WTC11 (cell line): ENCODE measurements at regions not wholly inside any gene's neighbourhood (a gene's known extent, or its start where the extent isn't known, plus 50 kb on each side); places are given as distances from the start of the nearest gene placed in this dataset.

ENCODE experiments used
- ATAC-seq: fragments of 200-7000 bp; cut with Tn5 transposase; 2 replicates; pipeline ENCODE4 v1.10.0; 2021; ENCODE audit warnings: mild to moderate bottlenecking, moderate library complexity
- CTCF ChIA-PET: fragments of 300-600 bp; sonication (Branson Sonifier 250); formaldehyde crosslinking; loops from one replicate; lab custom pipeline; 2021; ENCODE audit warnings: antibody characterized with exemption; lab: Charles Lee
- POLR2A ChIA-PET: fragments of 350-600 bp; sonication (Branson Sonifier 250); formaldehyde crosslinking; loops from one replicate; lab custom pipeline; 2021; ENCODE audit warnings: antibody characterized with exemption; lab: Charles Lee
- DNase-seq: peaks from one replicate; pipeline ENCODE4 v3.0.0; 2021; ENCODE audit warnings: low spot score
- H3K27ac Mint-ChIP-seq: 2 replicates; pipeline ENCODE4 v1.8.0; 2021; ENCODE audit warnings: mixed read lengths
- H3K27me3 Mint-ChIP-seq: 2 replicates; pipeline ENCODE4 v1.8.0; 2021; ENCODE audit warnings: low read depth, mild to moderate bottlenecking, moderate library complexity, mixed read lengths
- H3K36me3 Mint-ChIP-seq: 2 replicates; pipeline ENCODE4 v1.8.0; 2021; ENCODE audit warnings: mixed read lengths
- H3K4me1 Mint-ChIP-seq: 2 replicates; pipeline ENCODE4 v1.8.0; 2022; ENCODE audit warnings: mixed read lengths
- H3K4me3 Mint-ChIP-seq: 2 replicates; pipeline ENCODE4 v1.8.0; 2021; ENCODE audit warnings: mild to moderate bottlenecking, moderate library complexity, mixed read lengths
- H3K9me3 Mint-ChIP-seq: 2 replicates; pipeline ENCODE4 v1.8.0; 2021; ENCODE audit warnings: mixed read lengths
- ATF2 ChIP-seq: sonication (generic); formaldehyde crosslinking; IDR thresholded peaks from 2 replicates; pipeline ENCODE4 v1.8.1; 2022; ENCODE audit warnings: low read depth, missing genetic modification reagents, borderline replicate concordance
- CREB1 ChIP-seq: sonication (generic); formaldehyde crosslinking; IDR thresholded peaks from 2 replicates; pipeline ENCODE4 v1.8.0; 2023; ENCODE audit warnings: mild to moderate bottlenecking, missing genetic modification reagents
- E2F1 ChIP-seq: sonication (generic); formaldehyde crosslinking; IDR thresholded peaks from 2 replicates; pipeline ENCODE4 v1.8.0; 2022; ENCODE audit warnings: mild to moderate bottlenecking, missing genetic modification reagents
- HMGA2 ChIP-seq: fragments of 250-450 bp; sonication (Bioruptor Pico); IDR thresholded peaks from 2 replicates; pipeline ENCODE4 v1.4.0; 2021; ENCODE audit warnings: mild to moderate bottlenecking, moderate library complexity
- JUN ChIP-seq: sonication (generic); formaldehyde crosslinking; IDR thresholded peaks from 2 replicates; pipeline ENCODE4 v1.8.0; 2023; ENCODE audit warnings: mild to moderate bottlenecking, missing genetic modification reagents
- KAT7 ChIP-seq: sonication (generic); formaldehyde crosslinking; IDR thresholded peaks from 2 replicates; pipeline ENCODE4 v1.8.1; 2023; ENCODE audit warnings: missing genetic modification reagents, mild to moderate bottlenecking, borderline replicate concordance
- MYBL2 ChIP-seq: sonication (generic); formaldehyde crosslinking; IDR thresholded peaks from 2 replicates; pipeline ENCODE4 v1.8.1; 2023; ENCODE audit warnings: mild to moderate bottlenecking, moderate library complexity, missing genetic modification reagents
- NFATC4 ChIP-seq: fragments of 250-450 bp; sonication (Bioruptor Pico); IDR thresholded peaks from 2 replicates; pipeline ENCODE4 v1.9.0; 2021; ENCODE audit warnings: mild to moderate bottlenecking
- SOX15 ChIP-seq: fragments of 250-450 bp; sonication (Bioruptor Pico); IDR thresholded peaks from 2 replicates; pipeline ENCODE4 v1.9.0; 2021; ENCODE audit warnings: mild to moderate bottlenecking
- STAT6 ChIP-seq: sonication (generic); formaldehyde crosslinking; conservative IDR thresholded peaks from 2 replicates; pipeline ENCODE4 v1.8.1; 2023; ENCODE audit warnings: mild to moderate bottlenecking, low read depth, missing genetic modification reagents, moderate library complexity
- TEAD1 ChIP-seq: sonication (generic); formaldehyde crosslinking; IDR thresholded peaks from 2 replicates; pipeline ENCODE4 v1.8.0; 2022; ENCODE audit warnings: mild to moderate bottlenecking, missing genetic modification reagents
- USF2 ChIP-seq: sonication (generic); formaldehyde crosslinking; IDR thresholded peaks from 2 replicates; pipeline ENCODE4 v1.8.1; 2023; ENCODE audit warnings: mild to moderate bottlenecking, missing genetic modification reagents, moderate library complexity
- ZMAT4 ChIP-seq: fragments of 250-450 bp; sonication (Bioruptor Pico); IDR thresholded peaks from 2 replicates; pipeline ENCODE4 v1.9.0; 2021; ENCODE audit warnings: mild to moderate bottlenecking
- ZNF121 ChIP-seq: sonication (generic); formaldehyde crosslinking; IDR thresholded peaks from 2 replicates; pipeline ENCODE4 v1.8.0; 2023; ENCODE audit warnings: missing genetic modification reagents
- ZNF232 ChIP-seq: sonication (generic); formaldehyde crosslinking; IDR thresholded peaks from 2 replicates; pipeline ENCODE4 v1.8.0; 2022; ENCODE audit warnings: mild to moderate bottlenecking, missing genetic modification reagents
- ZNF281 ChIP-seq: sonication (generic); formaldehyde crosslinking; IDR thresholded peaks from 2 replicates; pipeline ENCODE4 v1.8.0; 2023; ENCODE audit warnings: mild to moderate bottlenecking, missing genetic modification reagents
- ZNF425 ChIP-seq: fragments of 250-450 bp; sonication (Bioruptor Pico); conservative IDR thresholded peaks from 2 replicates; pipeline ENCODE4 v1.9.0; 2021; ENCODE audit warnings: mild to moderate bottlenecking
- ZNF532 ChIP-seq: fragments of 250-450 bp; sonication (Bioruptor Pico); IDR thresholded peaks from 2 replicates; pipeline ENCODE4 v1.9.0; 2021; ENCODE audit warnings: mild to moderate bottlenecking, borderline replicate concordance

- no peak for TF ChIP-seq ZNF281
- no peak for TF ChIP-seq USF2
- TF ChIP-seq CREB1, result no peak
- no peak for TF ChIP-seq ZNF425 (CRISPR knock-in tag)
- no peak for TF ChIP-seq STAT6 (CRISPR knock-in tag)
Measured at GRCh38 chr2:5546181-5546580, 146.0 kb upstream of the SOX11 start (continued).

GRCh38 chr2:5548991-5549715 lies 143.0 kb upstream of the SOX11 start:
- TF ChIP-seq HMGA2 (CRISPR knock-in tag), result no peak
- TF ChIP-seq JUN (CRISPR knock-in tag), result no peak
- no peak for TF ChIP-seq SOX15 (CRISPR knock-in tag)
- no peak for TF ChIP-seq ZMAT4 (CRISPR knock-in tag)
- no peak for TF ChIP-seq ATF2 (CRISPR knock-in tag)
- TF ChIP-seq ZNF532 (CRISPR knock-in tag), result no peak
- TF ChIP-seq ZNF121 (CRISPR knock-in tag), result no peak
- no peak for TF ChIP-seq NFATC4
- no peak for TF ChIP-seq TEAD1 (CRISPR knock-in tag)
- TF ChIP-seq MYBL2 (CRISPR knock-in tag), result no peak
- no peak for TF ChIP-seq KAT7 (CRISPR knock-in tag)
- TF ChIP-seq ZNF232, result no peak
- no peak for TF ChIP-seq E2F1 (CRISPR knock-in tag)
- TF ChIP-seq, all 79 proteins: peak for 0
- H3K4me3 Mint-ChIP-seq, result no peak overlapping the region
- H3K4me1 Mint-ChIP-seq, result no peaks in the 10 kb centered on the region
- H3K36me3 Mint-ChIP-seq, result peaks cover 77% of the 10 kb centered on the region
- DNase-seq (no peak), ATAC-seq (no peak)
- no peak overlapping the region for H3K27ac Mint-ChIP-seq
- H3K9me3 Mint-ChIP-seq, result peaks cover 83% of the 10 kb centered on the region
- ChIA-PET POLR2A (no interaction called here), CTCF (no interaction called here)
- H3K27me3 Mint-ChIP-seq, result peaks cover 18% of the 10 kb centered on the region
